ENCODE measurements at regions not wholly inside any gene's neighbourhood (a gene's known extent, or its start where the extent isn't known, plus 50 kb on each side); places are given as distances from the start of the nearest gene placed in this dataset.

DNA sequence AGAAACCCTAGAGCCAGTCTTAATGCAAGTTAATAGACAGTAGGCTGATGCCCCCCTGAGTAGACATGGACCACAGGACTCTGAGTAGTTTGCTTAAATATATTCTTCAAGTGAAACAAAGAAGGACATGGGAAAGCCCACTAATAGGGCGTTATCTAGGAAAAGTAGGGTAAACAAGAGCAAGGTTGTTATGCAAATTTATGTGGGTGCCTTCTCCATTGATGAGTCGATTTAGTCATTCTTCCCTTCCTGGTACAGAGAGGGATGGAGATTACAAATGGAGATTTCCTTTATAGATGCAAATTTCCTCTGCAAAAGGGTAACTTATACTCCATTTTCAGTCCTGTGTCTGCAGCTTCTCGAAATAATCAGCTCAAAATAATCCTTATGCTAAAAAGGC lies 262.0 kb downstream of the CD83 start:
- TF ChIP-seq, protein P1, sequence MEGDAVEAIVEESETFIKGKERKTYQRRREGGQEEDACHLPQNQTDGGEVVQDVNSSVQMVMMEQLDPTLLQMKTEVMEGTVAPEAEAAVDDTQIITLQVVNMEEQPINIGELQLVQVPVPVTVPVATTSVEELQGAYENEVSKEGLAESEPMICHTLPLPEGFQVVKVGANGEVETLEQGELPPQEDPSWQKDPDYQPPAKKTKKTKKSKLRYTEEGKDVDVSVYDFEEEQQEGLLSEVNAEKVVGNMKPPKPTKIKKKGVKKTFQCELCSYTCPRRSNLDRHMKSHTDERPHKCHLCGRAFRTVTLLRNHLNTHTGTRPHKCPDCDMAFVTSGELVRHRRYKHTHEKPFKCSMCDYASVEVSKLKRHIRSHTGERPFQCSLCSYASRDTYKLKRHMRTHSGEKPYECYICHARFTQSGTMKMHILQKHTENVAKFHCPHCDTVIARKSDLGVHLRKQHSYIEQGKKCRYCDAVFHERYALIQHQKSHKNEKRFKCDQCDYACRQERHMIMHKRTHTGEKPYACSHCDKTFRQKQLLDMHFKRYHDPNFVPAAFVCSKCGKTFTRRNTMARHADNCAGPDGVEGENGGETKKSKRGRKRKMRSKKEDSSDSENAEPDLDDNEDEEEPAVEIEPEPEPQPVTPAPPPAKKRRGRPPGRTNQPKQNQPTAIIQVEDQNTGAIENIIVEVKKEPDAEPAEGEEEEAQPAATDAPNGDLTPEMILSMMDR (IDR thresholded peaks at IDR 0.05), result no peak
- no peak for TF ChIP-seq POLR2A (IDR thresholded peaks at IDR 0.05)

Data from sigmoid colon (tissue), 3 donors.